ENCODE measurements at regions not wholly inside any gene's neighbourhood (a gene's known extent, or its start where the extent isn't known, plus 50 kb on each side); places are given as distances from the start of the nearest gene placed in this dataset.

GRCh38 chr18:51287818-51288508, 90.5 kb upstream of the MEX3C start:
- no peak overlapping the region for H3K4me3 Mint-ChIP-seq
- H3K27ac Mint-ChIP-seq, result no peak overlapping the region
- ATAC-seq (no peak), DNase-seq (no peak)
- H3K4me1 Mint-ChIP-seq, result no peaks in the 10 kb centered on the region
- H3K27me3 Mint-ChIP-seq, result peaks cover 12% of the 10 kb centered on the region
- H3K36me3 Mint-ChIP-seq (ENCODE audit: low read depth), result no peaks in the 10 kb centered on the region
- peaks cover 10% of the 10 kb centered on the region for H3K9me3 Mint-ChIP-seq

- ATAC-seq (no peak), DNase-seq (no peak)
- H3K4me1 Mint-ChIP-seq, result no peaks in the 10 kb centered on the region
- H3K27ac Mint-ChIP-seq, result no peak overlapping the region
- H3K4me3 Mint-ChIP-seq, result no peak overlapping the region
- no peaks in the 10 kb centered on the region for H3K36me3 Mint-ChIP-seq (ENCODE audit: low read depth)
- peaks cover 10% of the 10 kb centered on the region for H3K9me3 Mint-ChIP-seq
- H3K27me3 Mint-ChIP-seq, result peaks cover 12% of the 10 kb centered on the region
Observed at GRCh38 chr18:51288582-51288981, 91.1 kb upstream of the MEX3C start.

DNA sequence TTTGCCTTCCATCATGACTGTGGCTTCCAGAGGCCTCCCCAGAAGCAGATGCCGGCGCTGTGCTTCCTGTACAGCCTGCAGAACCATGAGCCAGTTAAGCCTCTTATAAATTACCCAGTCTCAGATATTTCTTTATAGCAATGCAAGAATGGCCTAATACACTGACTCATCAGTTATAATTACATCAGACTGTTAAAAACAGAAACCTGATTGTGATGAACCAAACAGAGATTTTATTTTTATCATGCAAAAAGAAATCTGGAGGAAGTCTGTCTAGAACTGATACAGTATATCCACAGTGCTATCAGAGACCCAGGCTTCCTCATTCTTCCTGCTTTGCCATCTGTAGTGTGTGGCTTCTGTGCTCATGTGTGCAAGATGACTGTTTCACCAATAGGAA, 93.4 kb upstream of the MEX3C start:
- Mint-ChIP-seq H3K4me1 (no peaks in the 10 kb centered on the region), H3K36me3 (ENCODE audit: low read depth) (no peaks in the 10 kb centered on the region), H3K9me3 (peaks cover 10% of the 10 kb centered on the region), H3K27me3 (peaks cover 11% of the 10 kb centered on the region), H3K4me3 (no peak overlapping the region), H3K27ac (no peak overlapping the region)
- ATAC-seq, result no peak
- DNase-seq, result no peak

GRCh38 chr18:51300912-51301311, 103.4 kb upstream of the MEX3C start:
- no peak overlapping the region for H3K4me3 Mint-ChIP-seq
- H3K27me3 Mint-ChIP-seq, result peaks cover 9% of the 10 kb centered on the region
- no peaks in the 10 kb centered on the region for H3K9me3 Mint-ChIP-seq
- peak; percentile 24 for ATAC-seq
- H3K4me1 Mint-ChIP-seq, result no peaks in the 10 kb centered on the region
- no peaks in the 10 kb centered on the region for H3K36me3 Mint-ChIP-seq (ENCODE audit: low read depth)
- H3K27ac Mint-ChIP-seq, result no peak overlapping the region
- DNase-seq, result no peak

DNA sequence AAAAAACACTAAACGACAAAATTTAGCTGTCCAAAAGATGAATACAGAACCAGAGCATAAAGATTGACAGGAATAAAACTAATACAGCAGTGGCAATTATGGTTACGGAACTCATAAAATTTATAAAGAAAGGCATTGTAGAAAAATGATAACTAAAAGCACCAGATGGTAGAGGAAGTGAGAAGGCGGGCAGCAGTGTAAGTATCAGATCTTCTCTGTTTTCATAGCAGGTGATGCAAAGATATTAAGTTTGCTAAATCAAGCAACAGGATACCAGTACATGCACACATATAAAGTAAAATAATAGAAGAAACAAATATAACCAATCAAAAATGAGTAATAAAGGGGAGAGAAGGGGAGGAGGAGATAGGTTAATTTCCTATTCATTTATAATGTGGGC, 103.9 kb upstream of the MEX3C start:
- DNase-seq, result no peak
- peaks cover 9% of the 10 kb centered on the region for H3K27me3 Mint-ChIP-seq
- H3K4me1 Mint-ChIP-seq, result no peaks in the 10 kb centered on the region
- no peaks in the 10 kb centered on the region for H3K9me3 Mint-ChIP-seq
- H3K4me3 Mint-ChIP-seq, result no peak overlapping the region
- no peak for ATAC-seq
- no peaks in the 10 kb centered on the region for H3K36me3 Mint-ChIP-seq (ENCODE audit: low read depth)
- no peak overlapping the region for H3K27ac Mint-ChIP-seq

- DNase-seq, result no peak
- Mint-ChIP-seq H3K4me3 (no peak overlapping the region), H3K36me3 (ENCODE audit: low read depth) (no peaks in the 10 kb centered on the region), H3K4me1 (no peaks in the 10 kb centered on the region), H3K27ac (no peak overlapping the region), H3K9me3 (peaks cover 8% of the 10 kb centered on the region), H3K27me3 (peaks cover 6% of the 10 kb centered on the region)
- no peak for ATAC-seq
Observed at GRCh38 chr18:51316677-51317076, 119.2 kb upstream of the MEX3C start.

DNA sequence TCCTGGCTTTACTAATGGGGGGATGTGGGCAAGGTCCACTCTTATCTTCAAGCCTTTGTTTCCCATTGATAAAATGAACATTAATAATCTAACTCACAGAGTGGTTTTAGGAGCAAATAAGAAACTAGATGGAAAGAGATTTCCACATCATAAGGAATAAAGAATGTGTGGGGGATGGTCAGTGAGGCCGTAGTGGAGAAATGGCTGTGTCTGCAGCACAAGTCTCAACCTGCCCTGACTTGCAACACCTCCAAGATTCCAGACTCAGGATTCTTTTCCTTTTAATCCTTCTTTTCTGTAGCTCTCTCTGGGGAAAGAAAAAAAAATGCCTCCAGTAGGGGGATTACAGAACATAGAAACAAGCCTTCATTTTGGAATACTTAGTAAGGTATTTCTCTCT, 124.2 kb upstream of the MEX3C start:
- no peak for DNase-seq
- Mint-ChIP-seq H3K4me1 (no peaks in the 10 kb centered on the region), H3K27ac (no peak overlapping the region), H3K4me3 (no peak overlapping the region), H3K9me3 (peaks cover under 1% of the 10 kb centered on the region), H3K36me3 (ENCODE audit: low read depth) (no peaks in the 10 kb centered on the region), H3K27me3 (peaks cover 3% of the 10 kb centered on the region)
- ATAC-seq, result no peak

DNA sequence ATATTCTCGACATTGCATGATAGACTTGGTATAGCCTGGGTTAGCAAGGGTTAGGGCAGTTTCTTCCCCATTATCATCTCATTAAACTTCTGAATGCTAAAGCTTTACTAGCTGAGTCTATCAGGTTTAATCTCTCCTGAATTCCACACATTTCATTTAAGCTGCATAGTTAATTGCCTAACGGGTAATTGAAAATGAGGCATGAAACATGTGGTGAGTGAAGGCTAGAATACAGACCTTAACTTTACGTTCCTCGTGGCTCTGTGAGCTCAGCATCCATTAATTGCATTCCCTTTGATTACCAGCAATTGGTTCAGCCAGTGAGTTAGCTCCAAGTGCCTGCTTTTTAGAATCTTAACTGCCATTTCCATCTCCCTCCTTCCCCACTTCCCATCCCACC, 126.5 kb upstream of the MEX3C start:
- no peaks in the 10 kb centered on the region for H3K9me3 Mint-ChIP-seq
- H3K27me3 Mint-ChIP-seq, result peaks cover 8% of the 10 kb centered on the region
- no peaks in the 10 kb centered on the region for H3K4me1 Mint-ChIP-seq
- H3K36me3 Mint-ChIP-seq (ENCODE audit: low read depth), result no peaks in the 10 kb centered on the region
- H3K27ac Mint-ChIP-seq, result no peak overlapping the region
- no peak overlapping the region for H3K4me3 Mint-ChIP-seq
- DNase-seq, result no peak
- ATAC-seq, result no peak

DNA sequence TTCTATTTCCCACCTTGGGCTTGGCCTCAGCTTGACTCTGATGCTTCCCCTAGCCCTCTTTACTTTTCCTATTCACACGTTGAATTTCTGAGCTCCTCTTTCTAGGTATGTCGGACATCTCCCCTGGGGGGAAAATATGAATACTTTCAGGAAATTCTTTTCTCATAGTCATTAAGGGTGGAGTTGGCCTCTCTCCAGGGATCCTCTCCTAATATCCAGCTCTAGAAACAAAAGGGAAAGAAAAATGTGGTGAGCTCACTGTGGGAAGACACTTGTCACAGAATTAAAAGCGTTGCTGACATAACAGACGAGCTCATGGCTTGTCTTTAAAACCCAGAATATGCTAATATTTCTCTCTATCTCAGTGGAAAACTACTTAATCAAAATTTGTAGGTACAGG, 132.7 kb upstream of the MEX3C start:
- Mint-ChIP-seq H3K27me3 (peaks cover 5% of the 10 kb centered on the region), H3K27ac (no peak overlapping the region), H3K4me1 (no peaks in the 10 kb centered on the region), H3K36me3 (ENCODE audit: low read depth) (no peaks in the 10 kb centered on the region), H3K4me3 (no peak overlapping the region), H3K9me3 (no peaks in the 10 kb centered on the region)
- no peak for DNase-seq
- ATAC-seq, result no peak

DNA sequence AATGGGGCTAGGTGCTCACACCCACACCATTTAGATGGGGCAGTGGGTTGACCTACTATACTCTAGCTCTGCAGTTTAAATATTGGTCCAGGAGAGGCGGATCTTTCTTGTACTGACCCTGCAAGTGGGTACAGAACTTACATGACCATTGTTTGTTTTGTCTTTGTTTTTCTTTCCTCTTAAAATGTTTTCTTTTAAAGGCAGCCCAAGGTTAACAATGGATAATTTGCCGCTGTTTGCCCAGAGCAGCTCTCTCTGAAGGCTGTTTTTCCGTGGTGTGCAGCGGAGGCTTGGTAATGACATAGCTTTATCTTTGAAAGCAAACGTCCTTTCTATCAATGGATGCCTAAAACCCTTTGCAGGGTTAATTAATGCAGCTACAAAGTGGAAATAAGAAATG, 133.3 kb upstream of the MEX3C start:
- Mint-ChIP-seq H3K4me3 (no peak overlapping the region), H3K27me3 (peaks cover 5% of the 10 kb centered on the region), H3K4me1 (no peaks in the 10 kb centered on the region), H3K36me3 (ENCODE audit: low read depth) (no peaks in the 10 kb centered on the region), H3K27ac (no peak overlapping the region), H3K9me3 (no peaks in the 10 kb centered on the region)
- ATAC-seq, result no peak
- no peak for DNase-seq

DNA sequence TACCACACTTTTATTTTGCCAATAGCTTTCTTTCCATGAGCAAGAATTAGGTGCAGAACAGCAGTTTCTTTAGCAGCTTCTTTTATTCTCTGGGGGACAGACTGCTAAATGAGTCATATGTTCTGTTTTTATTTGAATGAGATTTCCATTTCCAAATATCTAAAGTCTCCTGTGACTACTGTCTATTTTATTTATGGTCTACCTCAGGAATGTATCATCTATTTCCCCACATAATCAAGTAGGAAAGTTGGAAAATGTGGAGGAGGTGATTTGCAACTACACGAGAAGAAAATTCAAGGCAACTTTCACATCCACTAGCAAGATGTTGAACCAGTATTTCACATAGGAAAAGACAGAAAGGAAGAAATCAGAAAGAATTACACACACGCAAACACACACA, 139.9 kb upstream of the MEX3C start:
- no peak overlapping the region for H3K4me3 Mint-ChIP-seq
- peaks cover 14% of the 10 kb centered on the region for H3K27me3 Mint-ChIP-seq
- H3K9me3 Mint-ChIP-seq, result no peaks in the 10 kb centered on the region
- no peak overlapping the region for H3K27ac Mint-ChIP-seq
- H3K4me1 Mint-ChIP-seq, result peaks cover 4% of the 10 kb centered on the region
- ATAC-seq, result no peak
- no peak for DNase-seq
- no peaks in the 10 kb centered on the region for H3K36me3 Mint-ChIP-seq (ENCODE audit: low read depth)

GRCh38 chr18:51339856-51340255, 142.4 kb upstream of the MEX3C start:
- H3K4me1 Mint-ChIP-seq, result peaks cover 4% of the 10 kb centered on the region
- H3K27me3 Mint-ChIP-seq, result peaks cover 14% of the 10 kb centered on the region
- no peaks in the 10 kb centered on the region for H3K36me3 Mint-ChIP-seq (ENCODE audit: low read depth)
- ATAC-seq (no peak), DNase-seq (no peak)
- H3K9me3 Mint-ChIP-seq, result no peaks in the 10 kb centered on the region
- H3K27ac Mint-ChIP-seq, result no peak overlapping the region
- no peak overlapping the region for H3K4me3 Mint-ChIP-seq

DNA sequence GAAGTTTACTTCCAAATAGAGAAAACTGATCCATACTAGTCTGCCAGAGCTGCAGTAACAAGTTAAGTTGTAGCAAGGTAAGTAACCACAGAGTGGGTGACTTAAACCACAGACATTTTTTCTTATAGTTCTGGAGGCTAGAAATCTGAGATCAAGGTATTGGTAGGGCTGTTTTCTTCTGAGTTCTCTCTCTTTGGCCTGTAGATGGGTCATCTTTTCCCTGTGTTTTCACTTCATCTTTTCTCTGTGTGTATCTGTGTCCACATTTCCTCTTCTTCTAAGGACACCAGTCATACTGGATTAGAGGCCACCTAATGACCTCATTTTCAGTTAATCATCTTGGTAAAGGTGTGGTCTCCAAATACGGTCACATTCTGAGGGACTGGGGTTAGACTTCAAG, 142.9 kb upstream of the MEX3C start:
- no peaks in the 10 kb centered on the region for H3K9me3 Mint-ChIP-seq
- H3K4me3 Mint-ChIP-seq, result no peak overlapping the region
- no peak for DNase-seq
- no peak overlapping the region for H3K27ac Mint-ChIP-seq
- peaks cover 14% of the 10 kb centered on the region for H3K27me3 Mint-ChIP-seq
- peak; percentile 9 for ATAC-seq
- H3K4me1 Mint-ChIP-seq, result peaks cover 4% of the 10 kb centered on the region
- no peaks in the 10 kb centered on the region for H3K36me3 Mint-ChIP-seq (ENCODE audit: low read depth)

- Mint-ChIP-seq H3K36me3 (ENCODE audit: low read depth) (no peaks in the 10 kb centered on the region), H3K9me3 (no peaks in the 10 kb centered on the region), H3K27me3 (peaks cover 13% of the 10 kb centered on the region), H3K27ac (no peak overlapping the region), H3K4me3 (no peak overlapping the region), H3K4me1 (no peaks in the 10 kb centered on the region)
- ATAC-seq (peak; percentile 65), DNase-seq (peak; percentile 7)
Observed at GRCh38 chr18:51342815-51343214, 145.3 kb upstream of the MEX3C start.

DNA sequence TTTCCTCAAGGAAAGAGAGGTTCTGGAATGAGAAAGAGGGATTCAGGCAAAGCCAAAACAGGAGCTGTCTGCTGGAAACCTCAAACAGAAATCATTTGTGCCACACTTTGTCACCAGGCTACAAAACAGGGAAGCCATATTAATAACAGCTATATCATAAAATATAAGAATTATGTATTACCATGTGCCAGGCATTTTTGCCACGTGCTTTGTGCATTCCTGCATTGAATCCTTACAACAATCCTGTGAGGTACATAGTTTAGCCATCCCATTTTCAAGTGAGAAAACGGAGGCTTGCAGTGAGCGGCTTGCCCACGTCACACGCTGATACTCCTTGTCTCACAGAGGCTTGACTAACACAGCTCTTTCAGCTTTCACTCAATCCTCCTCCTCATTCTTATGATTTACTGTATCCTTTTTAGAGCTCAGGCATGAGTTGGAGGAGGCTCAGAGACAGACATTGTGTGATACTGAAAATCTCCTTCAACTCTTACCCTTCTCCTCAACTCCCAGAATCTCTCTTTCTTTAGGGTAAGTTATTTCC, 148.4 kb upstream of the MEX3C start:
- Mint-ChIP-seq H3K36me3 (ENCODE audit: low read depth) (no peaks in the 10 kb centered on the region), H3K4me3 (no peak overlapping the region), H3K27ac (no peak overlapping the region), H3K4me1 (no peaks in the 10 kb centered on the region), H3K9me3 (no peaks in the 10 kb centered on the region), H3K27me3 (peaks cover 15% of the 10 kb centered on the region)
- no peak for DNase-seq
- ATAC-seq, result no peak

DNA sequence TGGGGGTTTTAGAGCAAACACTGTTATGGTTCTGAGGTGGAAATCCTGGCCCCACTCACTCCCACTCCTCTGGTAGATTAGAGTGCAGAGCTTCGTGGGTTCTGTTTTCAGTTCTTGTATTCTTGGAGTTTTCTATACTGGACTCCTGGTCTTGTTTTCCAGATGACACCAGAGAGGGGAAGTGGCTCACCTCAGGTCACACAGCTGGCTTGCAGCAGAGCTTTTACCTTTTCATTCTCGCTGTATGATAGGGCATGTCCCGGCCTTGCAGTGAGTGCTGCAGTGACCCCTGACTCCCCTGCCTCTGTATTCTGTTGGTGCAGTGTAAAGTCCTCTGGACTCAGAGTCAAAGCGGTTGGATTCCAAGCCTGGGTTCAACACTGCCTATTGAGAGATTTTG, 148.9 kb upstream of the MEX3C start:
- Mint-ChIP-seq H3K4me1 (no peaks in the 10 kb centered on the region), H3K4me3 (no peak overlapping the region), H3K27me3 (peaks cover 16% of the 10 kb centered on the region), H3K9me3 (no peaks in the 10 kb centered on the region), H3K36me3 (ENCODE audit: low read depth) (no peaks in the 10 kb centered on the region), H3K27ac (no peak overlapping the region)
- DNase-seq (no peak), ATAC-seq (no peak)

All from activated naive CD8-positive, alpha-beta T cell treated with anti-CD3 and anti-CD28 coated beads, Interleukin-2, amount 50 U/mL, for 24 hours (primary cell).